ENCODE measurements at regions not wholly inside any gene's neighbourhood (a gene's known extent, or its start where the extent isn't known, plus 50 kb on each side); places are given as distances from the start of the nearest gene placed in this dataset.
"Not testable (repeated sequence)": the region's sequence is repeated elsewhere in the genome, so short reads cannot be mapped to it uniquely, and the experiment has no call there.

- DNase-seq = no peak
These were observed 204.9 kb downstream of the ZIC5 start for GRCh38 chr13:99766641-99767045.

GRCh38 chr13:99765869-99766268 is 205.7 kb downstream of the ZIC5 start:
- no peak for DNase-seq

GRCh38 chr13:99760456-99760855 is 211.1 kb downstream of the ZIC5 start:
- DNase-seq = no peak

GRCh38 chr13:99759163-99759552 is 212.4 kb downstream of the ZIC5 start:
- DNase-seq = no peak

GRCh38 chr13:99758460-99759162 is 213.0 kb downstream of the ZIC5 start:
- no peak for DNase-seq

GRCh38 chr13:99757756-99758459 is 213.7 kb downstream of the ZIC5 start:
- DNase-seq = no peak

GRCh38 chr13:99756281-99756680 is 215.3 kb downstream of the ZIC5 start:
- DNase-seq = no peak

- not testable (repeated sequence) for DNase-seq
These were observed 216.8 kb downstream of the ZIC5 start for GRCh38 chr13:99754750-99755149.

- no peak for DNase-seq
These were observed 219.2 kb downstream of the ZIC5 start for GRCh38 chr13:99752373-99752772.

GRCh38 chr13:99751517-99752199 is 219.9 kb downstream of the ZIC5 start:
- no peak for DNase-seq

GRCh38 chr13:99750951-99751350 is 220.6 kb downstream of the ZIC5 start:
- DNase-seq = no peak

GRCh38 chr13:99749271-99750019 is 222.1 kb downstream of the ZIC5 start:
- no peak for DNase-seq

- no peak for DNase-seq
These were observed 224.2 kb downstream of the ZIC5 start for GRCh38 chr13:99747403-99747710.

- DNase-seq = no peak
These were observed 224.7 kb downstream of the ZIC5 start for GRCh38 chr13:99746637-99747402.

GRCh38 chr13:99743094-99743493 is 228.5 kb downstream of the ZIC5 start:
- DNase-seq = no peak

GRCh38 chr13:99741960-99742359 is 229.6 kb downstream of the ZIC5 start:
- DNase-seq = no peak

GRCh38 chr13:99740251-99740979 is 231.2 kb downstream of the ZIC5 start:
- DNase-seq = no peak

GRCh38 chr13:99738626-99739025 is 232.9 kb downstream of the ZIC5 start:
- DNase-seq = no peak

- no peak for DNase-seq
These were observed 233.9 kb downstream of the ZIC5 start for GRCh38 chr13:99737481-99738245.

GRCh38 chr13:99736541-99736940 is 235.0 kb downstream of the ZIC5 start:
- no peak for DNase-seq

GRCh38 chr13:99734013-99734693 is 232.9 kb downstream of the TM9SF2 start:
- no peak for DNase-seq
